Suppressor macrophage (primary cell): ENCODE measurements at regions not wholly inside any gene's neighbourhood (a gene's known extent, or its start where the extent isn't known, plus 50 kb on each side); places are given as distances from the start of the nearest gene placed in this dataset.

Experiments
- DNase-seq, 4 experiments: peaks; one replicate each; pipeline ENCODE4 v3.0.0-alpha.2; 2020 to 2022

DNA sequence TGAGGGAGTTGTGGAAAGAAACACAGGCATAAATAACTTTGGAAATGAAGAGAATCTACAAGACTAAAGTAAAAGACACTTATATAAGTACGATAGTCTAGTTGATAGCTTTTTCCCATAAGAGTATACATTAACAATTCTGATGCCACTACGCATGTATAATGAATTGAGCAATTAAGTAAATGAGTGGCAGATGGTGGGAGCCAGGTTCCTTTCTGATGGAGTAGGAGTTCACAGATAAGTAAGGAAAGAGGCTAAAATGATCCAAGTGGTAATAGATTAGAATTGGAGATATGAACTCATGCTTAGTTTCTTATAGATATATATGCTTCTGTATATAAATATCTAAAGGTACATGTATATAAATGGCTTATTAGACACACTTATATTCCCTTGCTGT lies 368.3 kb downstream of the FAM181B start:
- no peak for DNase-seq

DNA sequence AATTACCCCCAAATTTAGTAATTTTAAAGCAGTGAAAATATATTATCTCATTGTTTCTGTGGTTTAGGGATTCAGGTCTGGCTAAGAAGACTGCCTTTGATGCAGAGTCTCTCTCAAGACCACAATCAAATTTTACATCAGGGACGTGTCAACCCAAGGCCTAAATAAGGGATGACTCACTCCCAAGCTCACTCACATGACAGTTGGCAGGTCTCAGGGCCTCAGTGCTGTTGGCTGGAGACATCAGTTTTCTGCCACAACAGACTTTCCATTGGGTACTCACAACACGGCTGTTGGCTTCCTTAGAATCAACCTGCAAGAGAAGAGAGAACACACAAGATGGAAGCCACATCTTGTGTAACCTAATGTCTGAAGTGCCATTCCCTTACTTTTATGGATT lies 377.3 kb downstream of the FAM181B start:
- DNase-seq: no peak

DNA sequence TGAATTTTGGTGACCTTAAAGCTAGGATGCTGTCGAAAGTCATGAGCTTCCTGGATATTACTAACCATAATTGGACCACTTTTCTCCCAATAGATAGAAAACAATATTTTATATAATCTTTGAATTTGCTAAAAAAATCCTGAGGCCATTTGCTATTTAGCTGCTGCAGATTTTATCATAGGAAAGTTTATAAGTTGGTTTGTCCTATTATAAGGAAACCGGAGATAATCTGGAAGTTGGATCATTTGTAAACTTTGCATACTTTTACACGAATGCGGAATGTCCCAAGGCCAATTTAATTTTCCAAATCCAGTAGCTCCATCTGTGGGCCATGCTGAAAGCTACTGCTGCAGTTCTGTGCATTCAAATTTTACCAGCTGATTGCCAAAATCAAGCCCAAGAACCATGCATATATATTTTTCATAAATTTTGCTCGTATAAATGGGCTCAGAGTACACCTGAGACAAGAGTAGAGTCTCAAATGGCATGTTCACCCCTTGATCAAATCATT lies 378.3 kb downstream of the FAM181B start:
- DNase-seq: no peak

DNA sequence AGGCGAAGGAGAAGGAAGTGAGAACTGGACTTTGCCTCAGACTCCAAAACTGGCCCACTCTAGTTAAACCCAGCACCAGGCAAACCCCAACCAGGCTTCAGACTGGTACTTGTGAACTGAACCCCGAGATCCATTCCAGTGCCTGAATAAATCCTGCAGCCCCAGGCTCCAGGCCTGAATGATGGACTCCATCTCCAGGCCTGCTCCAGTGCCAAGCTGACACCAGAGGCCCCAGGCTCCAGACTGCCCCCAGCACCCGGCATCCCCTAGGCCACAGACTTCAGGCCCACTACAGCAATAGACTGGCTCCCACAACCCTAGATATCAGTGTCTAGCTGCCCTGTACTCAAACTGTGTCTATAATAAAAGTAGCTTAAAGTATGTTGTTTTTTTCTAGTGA lies 406.8 kb downstream of the FAM181B start:
- DNase-seq: no peak

DNA sequence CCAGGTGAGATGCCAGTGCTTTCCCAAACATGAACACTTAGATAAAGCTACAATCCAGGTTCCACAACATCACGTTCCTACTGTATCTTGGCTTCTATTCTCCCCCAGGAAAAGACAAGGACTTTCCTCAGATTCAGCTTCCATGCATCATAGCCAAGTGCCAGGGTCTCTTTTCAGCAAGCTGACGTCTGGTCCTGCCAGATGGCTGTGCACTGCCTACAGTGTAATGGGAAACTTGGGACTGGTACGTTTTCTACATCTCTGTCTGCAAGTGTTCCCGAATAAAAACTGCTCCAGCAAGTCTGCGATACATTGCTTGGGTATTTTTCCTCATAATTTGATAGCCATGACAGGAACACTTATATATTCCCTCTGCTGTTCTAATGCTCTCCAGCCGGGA lies 412.5 kb downstream of the FAM181B start:
- DNase-seq: no peak

DNA sequence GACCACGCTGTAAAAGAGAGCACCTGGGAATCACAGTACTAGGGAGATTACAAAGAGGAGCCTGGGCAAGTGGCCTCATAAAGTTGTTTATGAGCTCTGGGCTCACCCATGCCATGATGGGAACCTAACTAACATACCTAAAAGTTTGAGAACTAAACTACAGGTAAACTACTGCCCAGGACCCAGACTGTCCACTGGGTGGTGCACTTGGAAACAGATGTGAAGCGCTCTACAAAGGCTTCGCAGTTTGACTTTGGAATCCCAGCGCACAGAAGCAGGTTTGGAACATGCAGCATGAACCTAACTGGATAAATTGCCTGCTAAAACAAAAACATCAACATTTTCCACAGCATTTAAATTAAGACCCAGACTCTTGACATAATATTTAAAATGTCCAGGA lies 418.6 kb downstream of the FAM181B start:
- DNase-seq: peak; percentile 3 to 34 (median 18)

DNA sequence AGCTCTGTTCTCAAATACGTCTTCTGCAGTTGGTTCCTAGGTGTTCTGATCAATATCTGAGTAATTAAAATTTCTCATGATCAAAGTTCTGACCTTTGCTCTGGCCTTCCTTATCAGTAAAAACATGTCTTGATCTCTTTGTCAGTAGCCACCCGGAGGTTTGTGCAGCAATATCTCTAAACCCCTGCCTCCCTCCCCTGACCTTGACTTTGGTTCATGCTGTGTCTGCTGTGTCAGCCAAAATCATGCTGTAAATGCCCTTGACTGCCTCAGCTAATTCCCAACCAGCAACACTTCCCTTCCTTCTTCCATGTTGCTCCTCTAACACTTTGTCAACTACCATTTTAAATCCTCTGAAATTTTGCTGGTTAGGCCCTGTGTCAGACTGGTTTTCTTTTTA lies 424.7 kb downstream of the FAM181B start:
- no peak for DNase-seq

DNA sequence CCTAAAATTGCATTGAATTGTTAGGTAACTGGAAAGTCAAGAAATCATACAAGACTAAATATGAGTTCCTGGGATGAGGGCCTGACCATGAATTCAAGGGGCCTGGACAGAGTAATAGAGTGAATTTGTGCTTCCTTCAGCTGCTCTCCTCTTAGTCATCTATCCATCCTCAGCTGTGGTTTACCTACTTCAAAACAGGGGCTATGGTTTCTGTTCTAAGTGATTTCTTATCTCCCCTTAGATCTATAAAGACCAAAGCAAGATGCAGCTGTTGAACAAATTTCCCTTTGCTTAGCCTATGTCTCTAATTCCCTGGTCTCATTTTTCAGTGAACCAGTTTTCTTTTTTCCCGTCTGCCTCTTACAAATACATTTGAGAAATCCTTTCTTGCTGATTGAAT lies 428.5 kb downstream of the FAM181B start:
- DNase-seq: no peak

DNA sequence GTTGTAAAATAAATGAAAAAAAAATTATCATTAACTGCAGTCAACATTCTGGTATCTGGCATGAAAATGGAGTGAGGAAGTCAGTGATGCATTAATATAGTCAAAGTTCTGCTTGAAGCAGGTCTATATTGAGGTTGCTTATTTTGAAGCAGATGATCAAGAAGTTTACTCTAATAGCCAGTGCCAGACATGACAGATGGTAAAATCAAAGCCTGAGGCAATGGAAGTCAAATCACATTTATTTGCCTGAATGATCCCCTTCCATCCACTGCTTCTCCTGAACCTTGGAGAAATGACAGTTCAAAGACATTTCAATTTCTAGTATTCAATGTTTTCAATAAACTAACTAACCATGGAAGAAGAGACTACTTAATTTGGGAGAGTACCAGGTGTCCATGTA lies 430.0 kb downstream of the FAM181B start:
- no peak for DNase-seq

DNA sequence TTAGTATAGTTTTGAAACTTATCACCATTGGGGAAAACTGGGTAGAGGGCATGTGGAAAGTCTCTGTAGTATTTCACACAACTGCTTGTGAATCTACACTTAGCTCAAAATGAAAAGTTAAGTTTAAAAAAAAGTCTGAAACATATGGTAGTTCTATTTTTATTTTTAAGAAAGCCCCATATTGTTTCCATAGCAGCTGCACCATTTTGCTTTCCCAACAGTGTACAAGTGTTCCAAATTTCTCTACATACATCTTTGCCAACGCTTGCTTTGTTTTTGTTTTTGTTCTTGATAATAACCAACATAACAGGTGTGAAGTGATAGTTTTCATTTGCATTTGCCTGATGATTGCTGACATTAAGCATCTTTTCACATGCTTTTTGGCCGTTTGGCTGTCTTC lies 445.2 kb downstream of the FAM181B start:
- DNase-seq: no peak

DNA sequence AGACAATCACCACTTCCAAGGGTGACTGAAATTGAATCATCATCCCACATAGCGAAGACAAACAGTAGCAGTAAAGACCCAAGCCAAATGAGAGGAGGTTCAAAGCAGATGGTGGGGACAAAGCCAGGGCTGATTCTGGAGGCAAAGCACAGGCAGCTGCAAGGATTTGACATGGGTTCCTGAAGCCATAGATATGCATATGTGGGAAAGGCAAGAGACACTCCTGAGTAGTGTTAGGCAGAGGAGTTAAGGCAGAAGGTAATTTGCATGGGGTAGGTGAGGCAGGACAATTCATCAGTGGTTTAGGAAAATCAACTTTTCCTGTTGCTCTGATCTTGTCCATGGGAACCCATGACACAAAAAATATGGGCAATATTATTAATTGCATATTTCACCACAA lies 462.8 kb downstream of the FAM181B start:
- no peak for DNase-seq

DNA sequence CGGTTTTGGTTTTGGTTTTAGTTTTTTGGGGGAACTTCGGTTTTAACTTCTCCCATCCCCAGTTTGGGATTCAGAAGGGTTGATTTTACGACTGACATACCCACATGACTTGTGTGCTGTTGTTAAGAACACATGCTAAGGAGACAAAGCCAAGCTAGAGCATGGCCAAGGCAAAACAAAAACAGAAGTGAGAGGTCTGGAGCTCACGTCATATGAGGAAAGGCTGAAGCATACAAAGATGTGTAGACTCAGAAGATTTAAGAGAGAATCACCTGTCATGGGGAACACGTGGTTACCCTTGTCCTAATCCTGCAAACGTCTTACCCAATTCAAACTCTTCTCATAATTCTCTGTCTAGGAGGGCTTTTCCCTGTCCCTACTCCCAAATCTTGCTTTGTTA lies 465.0 kb downstream of the FAM181B start:
- no peak for DNase-seq

DNA sequence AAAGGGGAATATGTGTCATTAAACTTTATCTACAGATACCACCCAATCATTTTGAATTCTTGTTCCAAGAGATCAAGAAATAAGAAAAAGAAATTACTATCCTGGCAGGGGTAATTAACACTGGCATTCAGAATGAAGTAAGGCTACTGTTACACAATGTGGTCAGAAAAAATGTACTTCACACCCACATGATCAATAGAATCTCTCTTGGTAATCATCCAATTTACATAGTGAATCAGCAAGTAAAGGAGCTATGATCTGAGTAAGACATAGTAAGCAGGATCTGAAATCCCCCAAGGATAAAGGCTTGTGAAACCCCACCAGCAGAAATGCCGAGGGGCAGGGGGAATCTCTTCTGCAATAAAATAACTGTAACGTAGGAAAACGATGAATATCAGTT lies 466.5 kb downstream of the FAM181B start:
- DNase-seq: no peak

DNA sequence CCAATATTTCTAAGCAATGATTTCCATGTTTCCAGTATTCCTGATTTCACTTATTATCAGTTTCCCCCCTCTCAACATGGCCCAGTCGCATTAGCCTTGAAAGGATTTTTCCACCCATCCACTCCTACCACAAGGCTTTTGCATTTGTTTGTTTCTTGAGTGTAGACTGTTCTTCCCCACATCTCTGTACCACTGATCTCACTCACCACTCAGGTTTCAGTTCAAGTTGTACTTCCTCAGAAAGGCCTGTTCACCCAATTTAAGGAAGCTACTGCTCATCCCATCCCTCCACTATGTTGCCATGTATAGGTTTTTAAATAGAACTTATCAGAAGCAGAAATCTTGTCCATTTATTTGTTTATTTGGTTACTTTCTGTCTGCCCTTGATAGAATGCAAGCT lies 472.3 kb downstream of the FAM181B start:
- no peak for DNase-seq

DNA sequence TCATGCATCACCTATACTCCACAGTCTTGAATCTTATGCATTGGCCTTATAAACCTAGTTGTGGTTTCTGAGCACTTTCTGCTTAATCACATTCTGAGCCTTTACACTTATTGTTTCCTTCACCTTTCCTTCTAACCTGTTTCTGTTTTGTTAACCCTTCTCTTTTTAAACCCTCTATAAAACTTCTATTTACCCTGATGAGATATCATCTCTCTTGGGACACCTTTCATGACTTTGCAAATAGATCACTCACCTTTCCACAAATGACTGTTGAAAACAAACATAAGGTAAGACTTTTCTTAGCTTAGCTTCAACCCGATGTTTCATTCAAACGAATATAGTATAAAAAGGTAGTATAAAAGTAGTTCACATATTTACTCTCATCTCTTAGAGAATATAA lies 483.6 kb downstream of the FAM181B start:
- no peak for DNase-seq

DNA sequence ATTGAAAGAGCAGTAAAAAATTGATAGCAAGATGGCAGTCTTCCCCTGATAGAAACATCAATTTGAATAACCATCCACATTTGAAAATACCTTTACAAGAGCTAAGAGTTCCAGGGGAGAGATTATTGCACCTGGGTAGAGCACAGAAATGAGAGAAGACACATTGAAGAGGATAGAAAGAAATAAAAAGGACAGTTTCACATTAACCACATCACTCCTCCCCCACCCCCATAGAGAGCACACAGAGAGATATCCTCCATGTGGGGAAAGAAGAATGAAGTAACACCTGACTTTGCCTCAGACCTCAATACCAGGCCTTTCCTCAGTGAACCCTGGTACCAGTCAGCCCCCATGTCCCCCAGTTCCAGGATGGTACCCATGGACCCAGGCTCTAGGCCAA lies 486.7 kb downstream of the FAM181B start:
- no peak for DNase-seq

DNA sequence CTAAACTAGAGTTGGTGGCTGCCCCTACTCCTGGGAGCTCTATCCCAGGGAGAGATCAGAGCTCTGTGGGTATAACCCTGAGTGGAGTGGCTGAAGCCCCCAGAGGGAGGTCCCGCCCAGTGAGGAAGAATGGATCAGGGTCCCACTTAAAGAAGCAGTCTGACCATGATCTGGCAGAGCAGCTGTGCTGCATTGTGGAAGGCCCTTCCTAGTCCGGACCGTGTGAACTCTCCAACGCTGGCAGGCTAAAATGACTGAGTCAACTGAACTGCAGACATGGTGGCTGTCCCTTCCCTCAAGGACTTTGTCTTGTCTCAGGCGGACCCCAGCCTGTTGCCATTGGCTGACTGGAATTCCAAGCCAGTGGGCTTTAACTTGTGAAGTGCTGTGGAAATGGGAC lies 494.2 kb downstream of the FAM181B start:
- DNase-seq: no peak

DNA sequence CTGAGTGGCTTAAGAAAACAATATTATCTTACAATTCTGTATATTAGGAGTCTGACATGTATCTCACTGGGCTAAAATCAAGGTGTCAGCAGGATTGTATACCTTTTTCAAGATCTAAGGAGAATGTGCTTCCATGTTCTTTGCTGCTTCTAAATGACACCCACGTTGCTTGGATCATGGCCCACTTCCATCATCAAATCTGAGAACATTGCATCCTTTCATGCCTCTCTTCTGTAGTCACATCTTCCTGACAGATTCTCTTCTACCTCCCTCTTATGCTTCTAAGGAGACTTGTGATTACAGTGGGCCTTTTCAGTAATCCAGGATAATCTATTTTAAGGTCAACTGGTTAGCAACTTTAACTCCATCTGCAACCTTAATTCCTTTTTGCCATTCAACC lies 499.4 kb downstream of the FAM181B start:
- no peak for DNase-seq

DNA sequence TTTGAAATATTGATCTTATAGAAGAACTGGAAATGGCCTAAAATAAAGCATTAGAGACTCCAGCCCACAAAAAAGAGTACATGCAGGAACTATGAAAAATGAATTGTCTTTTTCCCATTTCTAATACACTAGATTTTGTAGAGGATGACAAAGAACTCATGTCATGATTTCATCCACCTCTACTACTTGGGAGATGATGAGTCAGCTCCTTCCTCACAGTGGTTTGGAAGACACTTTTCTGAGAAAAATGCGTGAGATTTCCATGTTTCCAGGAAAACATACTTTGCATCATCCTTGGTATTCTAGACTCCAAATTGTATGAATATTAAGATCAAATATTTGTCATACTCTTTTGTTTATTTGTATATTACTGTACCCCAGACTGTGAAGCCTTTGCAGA lies 500.5 kb downstream of the FAM181B start:
- no peak for DNase-seq

DNA sequence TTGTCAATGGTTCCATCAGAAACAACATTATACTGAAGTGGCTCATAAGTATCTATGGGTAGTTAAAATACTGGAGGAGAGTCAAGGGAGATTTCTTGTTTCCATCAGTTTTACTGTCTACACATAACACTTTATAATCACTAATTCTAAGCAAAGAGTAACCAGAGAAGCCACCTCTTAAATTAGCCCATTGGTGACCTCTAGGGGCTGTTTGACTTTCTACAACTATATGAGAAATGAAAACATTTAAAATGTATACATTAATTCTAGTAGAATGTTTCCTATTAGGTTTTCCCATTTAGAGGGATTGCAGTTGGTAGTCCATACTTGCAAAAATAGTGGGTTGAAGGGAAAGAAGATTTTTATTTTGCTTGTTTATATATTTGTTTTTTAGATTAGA lies 504.3 kb downstream of the FAM181B start:
- peak in 2 of 4 experiments; percentile 5 to 14 for DNase-seq

DNA sequence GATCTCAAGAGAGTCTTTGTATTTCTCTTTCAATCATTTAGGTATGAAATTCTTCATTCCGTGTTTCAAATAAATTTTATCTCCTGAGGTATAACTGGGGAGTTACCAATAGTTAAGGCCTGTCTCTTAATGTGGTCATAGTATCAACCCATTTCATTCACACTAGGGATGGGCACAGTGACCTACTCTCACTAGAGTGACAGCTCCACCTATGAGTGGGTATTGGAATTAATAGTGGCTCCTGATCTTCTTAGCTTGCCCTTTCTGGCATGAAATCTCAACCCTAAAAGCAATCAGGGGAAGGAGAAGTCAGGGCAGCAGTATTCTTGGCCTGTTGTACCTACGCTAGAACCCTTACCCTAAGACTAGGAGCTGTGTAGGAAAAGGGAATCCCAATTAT lies 507.7 kb downstream of the FAM181B start:
- DNase-seq: no peak

DNA sequence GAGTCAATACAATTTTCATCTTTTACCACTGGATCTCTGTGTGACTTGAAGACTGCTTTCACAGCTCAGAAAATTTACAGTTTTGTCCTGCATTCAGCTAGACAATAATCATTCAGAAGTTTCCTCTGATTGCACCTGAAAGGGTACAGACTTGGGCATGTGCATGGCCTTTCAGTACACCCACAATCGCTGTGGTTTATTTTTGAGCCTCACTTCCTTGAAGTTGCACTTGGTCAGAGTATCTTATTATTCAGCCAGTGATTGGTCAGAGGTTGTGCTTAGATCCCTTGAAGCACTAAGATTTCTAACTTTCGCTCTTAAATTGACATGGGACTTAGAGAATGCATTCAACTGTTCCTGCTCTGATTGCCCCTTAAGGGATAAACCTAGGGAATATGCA lies 508.2 kb downstream of the FAM181B start:
- DNase-seq: no peak

DNA sequence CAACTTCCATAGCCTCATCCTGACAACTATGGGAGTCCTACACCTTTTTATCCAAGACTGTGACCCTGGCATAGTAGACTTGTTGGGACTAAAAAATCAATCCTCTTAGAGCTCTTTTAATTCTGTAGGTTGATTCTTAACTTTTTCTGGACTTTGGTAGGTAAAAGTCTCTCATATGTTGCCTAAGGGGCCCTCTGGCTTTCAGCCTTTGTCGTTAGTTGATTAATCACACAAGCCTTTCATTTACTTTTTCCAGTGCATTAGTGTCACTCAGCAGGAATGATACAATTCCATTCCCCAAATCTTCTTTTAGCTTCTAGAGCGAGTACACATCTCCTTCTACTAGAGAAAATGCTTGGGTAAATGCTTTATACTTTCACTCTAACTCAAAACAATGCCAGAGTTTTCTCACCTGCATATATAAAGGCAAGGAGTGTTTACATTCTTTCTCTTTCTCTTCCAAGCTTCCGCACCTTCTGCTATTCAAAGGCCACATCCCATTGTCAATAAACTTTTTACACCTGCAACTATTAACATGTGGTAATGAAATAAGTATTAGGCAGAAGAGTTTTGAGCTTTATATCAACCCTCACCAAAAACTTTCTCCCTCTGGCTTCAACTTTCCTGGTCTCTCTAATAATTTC lies 516.6 kb downstream of the FAM181B start:
- no peak for DNase-seq

DNA sequence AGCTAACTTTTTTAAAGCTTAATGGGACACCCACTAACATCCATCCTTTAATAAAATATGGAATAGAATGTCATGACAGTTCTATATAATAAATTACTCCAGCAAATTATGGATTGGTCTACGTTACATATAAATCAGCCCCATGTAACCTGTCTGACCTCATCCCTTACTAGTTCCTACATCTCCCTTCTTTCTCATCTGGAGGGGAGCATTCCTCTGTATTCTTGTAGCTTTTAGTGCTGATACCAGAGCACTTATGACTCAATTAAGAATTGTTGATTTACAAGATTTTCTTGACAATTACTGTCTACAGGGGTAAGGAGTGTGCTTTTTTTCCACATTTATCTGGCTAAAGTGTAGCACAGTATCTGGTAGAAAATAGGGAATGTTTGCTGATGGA lies 523.7 kb downstream of the FAM181B start:
- DNase-seq: no peak

DNA sequence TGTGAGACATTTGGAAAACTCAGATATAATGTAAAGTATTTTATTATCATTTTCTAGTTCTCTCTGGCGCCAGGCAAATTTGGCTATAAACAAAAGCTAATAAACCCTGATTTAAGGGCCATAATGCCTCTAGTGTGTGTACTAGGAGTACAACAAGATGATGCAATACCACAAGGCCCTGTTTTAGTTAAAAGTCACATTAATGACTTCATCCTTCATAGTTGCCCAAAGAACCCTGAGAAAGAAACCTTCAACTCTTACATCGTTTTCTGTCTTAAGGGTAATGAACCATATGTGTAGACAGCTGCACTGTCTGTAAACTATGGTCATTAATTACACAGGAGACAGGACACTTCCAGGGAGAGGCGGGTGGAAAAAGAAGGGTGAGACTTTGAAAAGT lies 538.4 kb downstream of the FAM181B start:
- no peak for DNase-seq
